HepG2 (cell line): ENCODE measurements at regions not wholly inside any gene's neighbourhood (a gene's known extent, or its start where the extent isn't known, plus 50 kb on each side); places are given as distances from the start of the nearest gene placed in this dataset.

ENCODE experiments used
- ATAC-seq: fragments of 200-7000 bp; cut with Tn5 transposase; 3 replicates; pipeline ENCODE4 v1.9.1; 2020; ENCODE audit warnings: mild to moderate bottlenecking, moderate library complexity
- BruUV-seq: library from RNA; stranded (reverse); fragments of 400-500 nt; replicated peaks from 2 replicates; lab custom pipeline; 2021; lab: Mats Ljungman, UMichigan
- CTCF ChIA-PET: fragments of 300-600 bp; formaldehyde crosslinking; extraction: SDS; loops from one replicate; lab custom pipeline; 2021; ENCODE audit warnings: low total read pairs, inconsistent platforms, low intra/inter-chr PET ratio; lab: Yijun Ruan, JAX
- POLR2A ChIA-PET: fragments of 350-600 bp; sonication (Branson Sonifier 250); formaldehyde crosslinking; loops from one replicate; lab custom pipeline; 2020; ENCODE audit warnings: antibody characterized with exemption, inconsistent platforms; lab: Yijun Ruan, JAX
- DNase-seq: peaks from one replicate; pipeline ENCODE4 v3.0.0-alpha.2; 2015; ENCODE audit warnings: low spot score
- FAIRE-seq: peaks from 3 replicates; lab custom pipeline; 2011; peaks lifted over from hg19 to GRCh38; lab: Jason Lieb, UNC
- H2AFZ ChIP-seq: one replicate; pipeline ENCODE4 v1.6.1; 2011; ENCODE audit warnings: low read length, inconsistent platforms
- H3K27ac ChIP-seq: fragments of 300-600 bp; 3 replicates; pipeline ENCODE4 v1.8.0; 2011; ENCODE audit warnings: mixed run types, mild to moderate bottlenecking, mixed read lengths, low read length, inconsistent platforms; ENCODE audit not compliant: insufficient read depth; ENCODE audit errors: extremely low read length
- H3K27me3 ChIP-seq, 2 experiments: fragments of 200-600 bp in 1 of 2; 2 replicates in 1 of 2; 3 replicates in 1 of 2; pipeline versions ENCODE4 v1.6.0 to v1.8.0; 2011; ENCODE audit warnings: low read length in 2 of 2, mild to moderate bottlenecking in 2 of 2, moderate library complexity in 2 of 2, inconsistent platforms in 1 of 2; ENCODE audit not compliant: insufficient read depth in 2 of 2, control insufficient read depth in 1 of 2
- H3K36me3 ChIP-seq, 2 experiments: fragments of 200-600 bp in 1 of 2; replicated peaks in 1 of 2; 2 replicates in 1 of 2; 3 replicates in 1 of 2; pipeline versions ENCODE4 v1.5.1 to v1.8.0; 2011; ENCODE audit warnings: low read length in 2 of 2, inconsistent platforms in 1 of 2; ENCODE audit not compliant: insufficient read depth in 2 of 2, control insufficient read depth in 1 of 2
- H3K4me1 ChIP-seq: 2 replicates; pipeline ENCODE4 v1.5.1; 2012; ENCODE audit warnings: low read length, inconsistent platforms; ENCODE audit not compliant: insufficient read depth
- H3K4me2 ChIP-seq: 2 replicates; pipeline ENCODE4 v1.6.0; 2011; ENCODE audit warnings: low read depth, low read length, inconsistent platforms
- H3K4me3 ChIP-seq, 3 experiments: fragments of 200-600 bp in 1 of 3; sonication (generic), shearing (Covaris generic) in 1 of 3; replicated peaks in 1 of 3; 2 replicates each; pipeline ENCODE4 v1.5.1; 2011 to 2016; ENCODE audit warnings: low read length in 3 of 3, inconsistent platforms in 2 of 3, low read depth in 2 of 3, mild to moderate bottlenecking in 2 of 3, control low read depth in 1 of 3, mixed read lengths in 1 of 3; ENCODE audit not compliant: insufficient read depth in 1 of 3
- H3K79me2 ChIP-seq: one replicate; pipeline ENCODE4 v1.6.1; 2011; ENCODE audit warnings: low read length, inconsistent platforms; ENCODE audit not compliant: insufficient read depth
- H3K9ac ChIP-seq: 2 replicates; pipeline ENCODE4 v1.6.0; 2011; ENCODE audit warnings: mild to moderate bottlenecking, low read depth, low read length, inconsistent platforms; ENCODE audit not compliant: insufficient read depth
- H3K9me3 ChIP-seq: 2 replicates; pipeline ENCODE4 v1.5.1; 2012; ENCODE audit warnings: mild to moderate bottlenecking, low read length
- H4K20me1 ChIP-seq: 2 replicates; pipeline ENCODE4 v1.6.0; 2011; ENCODE audit warnings: inconsistent platforms, mild to moderate bottlenecking, low read length, moderate library complexity; ENCODE audit not compliant: insufficient read depth
- AKNA ChIP-seq: sonication (generic); formaldehyde crosslinking; IDR thresholded peaks from 2 replicates; pipeline ENCODE4 v1.4.0; 2020; ENCODE audit warnings: missing genetic modification reagents, borderline replicate concordance
- BCL6 ChIP-seq: IDR thresholded peaks from 2 replicates; pipeline ENCODE4 v1.6.1; 2016; ENCODE audit warnings: missing genetic modification reagents, missing compliant biosample characterization
- BRCA1 ChIP-seq: sonication (generic); formaldehyde crosslinking; IDR thresholded peaks from 2 replicates; pipeline ENCODE4 v1.4.0; 2020; ENCODE audit warnings: missing genetic modification reagents
- CREB1 ChIP-seq, 2 experiments: fragments of 450-650 bp in 1 of 2; IDR thresholded peaks; 2 replicates each; pipeline ENCODE4 v1.6.1; 2016 to 2017; ENCODE audit warnings: control low read depth in 1 of 2, mild to moderate bottlenecking in 1 of 2, missing compliant biosample characterization in 1 of 2, missing genetic modification characterization in 1 of 2
- EP300 ChIP-seq, 3 experiments: sonication (generic) in 1 of 3; formaldehyde crosslinking in 1 of 3; IDR thresholded peaks; 2 replicates each; pipeline versions ENCODE4 v1.5.1 to v1.6.1; 2011 to 2020; ENCODE audit warnings: low read depth in 2 of 3, low read length in 2 of 3, borderline replicate concordance in 1 of 3, improper control_type of control experiment in 1 of 3, mild to moderate bottlenecking in 1 of 3, missing genetic modification reagents in 1 of 3, moderate library complexity in 1 of 3
- HDAC6 ChIP-seq: fragments of 200-600 bp; sonication (generic); IDR thresholded peaks from 2 replicates; pipeline ENCODE4 v1.7.0; 2017; ENCODE audit warnings: mild to moderate bottlenecking, antibody characterized with exemption, low read length, low read depth
- HNF4A ChIP-seq: sonication (generic); formaldehyde crosslinking; IDR thresholded peaks from 2 replicates; pipeline ENCODE4 v1.4.0; 2020; ENCODE audit warnings: missing genetic modification reagents
- JUND ChIP-seq: sonication (generic); formaldehyde crosslinking; IDR thresholded peaks from 2 replicates; pipeline ENCODE4 v1.8.0; 2022; ENCODE audit warnings: mild to moderate bottlenecking, missing genetic modification reagents
- MXI1 ChIP-seq: IDR thresholded peaks from 3 replicates; pipeline ENCODE4 v1.6.1; 2012; ENCODE audit warnings: low read depth, low read length, inconsistent platforms, borderline replicate concordance
- NCOA2 ChIP-seq: sonication (generic); formaldehyde crosslinking; IDR thresholded peaks from 2 replicates; pipeline ENCODE4 v1.8.0; 2022; ENCODE audit warnings: inconsistent platforms
- RAD51 ChIP-seq: fragments of 450-650 bp; IDR thresholded peaks from 2 replicates; pipeline ENCODE4 v1.6.1; 2016; ENCODE audit warnings: borderline replicate concordance
- RORA ChIP-seq: sonication (generic); formaldehyde crosslinking; IDR thresholded peaks from 2 replicates; pipeline ENCODE4 v1.5.0; 2020; ENCODE audit warnings: mild to moderate bottlenecking, missing genetic modification reagents, moderate library complexity
- SKI ChIP-seq: fragments of 450-650 bp; IDR thresholded peaks from one replicate; pipeline ENCODE4 v1.6.1; 2018; ENCODE audit warnings: mild to moderate bottlenecking; ENCODE audit not compliant: partially characterized antibody
- XRCC5 ChIP-seq: fragments of 200-400 bp; formaldehyde crosslinking; optimal IDR thresholded peaks from 2 replicates; pipeline ENCODE3; 2017; ENCODE audit warnings: mild to moderate bottlenecking, low read length
- ZBTB39 ChIP-seq: sonication (generic); formaldehyde crosslinking; IDR thresholded peaks from 2 replicates; pipeline ENCODE4 v1.5.0; 2020; ENCODE audit warnings: missing genetic modification reagents
- ZFP36L2 ChIP-seq: sonication (generic); formaldehyde crosslinking; IDR thresholded peaks from 2 replicates; pipeline ENCODE4 v1.4.0; 2020; ENCODE audit warnings: missing genetic modification reagents
- ZNF501 ChIP-seq: sonication (generic); formaldehyde crosslinking; IDR thresholded peaks from 2 replicates; pipeline ENCODE4 v1.5.1; 2020; ENCODE audit warnings: mild to moderate bottlenecking, moderate library complexity, missing genetic modification reagents
- WGBS: methylation state at CpG from one replicate; pipeline ENCODE4 v1.1.6; 2017; ENCODE audit warnings: low lambda C conversion rate; 5-methylcytosine and 5-hydroxymethylcytosine counted together
- in situ Hi-C: cut with HindIII; loops from 2 replicates; pipeline ENCODE4 v1.10.0; 2017; ENCODE audit warnings: low pct_unique_long_range_greater_than_20kb; ENCODE audit not compliant: extremely low pct_ligation_motif_present
- intact Hi-C: fragments of 100-400 bp; cut with micrococcal nuclease; formaldehyde crosslinking; loops from one replicate; pipeline ENCODE4 v1.10.0; 2022; ENCODE audit not compliant: unreplicated experiment

- Histone ChIP-seq H3K27ac (no peak overlapping the region), H3K4me2 (no peak overlapping the region), H3K4me3 (no peak overlapping the region), H3K27me3 (peaks cover 0 to 14% of the 10 kb centered on the region in 2 experiments; a peak in 3 of 5 replicates), H3K79me2 (no peaks in the 10 kb centered on the region), H3K36me3 (no peaks in the 10 kb centered on the region), H2AFZ (no peak overlapping the region), H3K9me3 (no peaks in the 10 kb centered on the region), H3K9ac (no peak overlapping the region), H3K4me1 (peaks cover 67% of the 10 kb centered on the region), H4K20me1 (no peaks in the 10 kb centered on the region)
- DNase-seq = no peak
- intact Hi-C loops (loop anchor here (5.0 to 10.0 kb wide), 2 partner anchors 55 to 112 kb away; no protein-coding TSS in a partner anchor), in situ Hi-C loops (no loop called here)
- WGBS = 72% methylated on average over 12 of the region's 16 CpGs
- ATAC-seq = no peak
- CTCF ChIA-PET = no interaction called here
- no peak for FAIRE-seq
- POLR2A ChIA-PET = no interaction called here
- BruUV-seq = no TSS peak
- TF ChIP-seq MXI1 (no peak), HDAC6 (no peak), ZFP36L2 (no peak), JUND (CRISPR knock-in tag) (no peak), RAD51 (no peak), HNF4A (CRISPR knock-in tag) (no peak), AKNA (CRISPR knock-in tag) (no peak), XRCC5 (no peak), SKI (no peak), RORA (no peak), NCOA2 (no peak), EP300 (IDR thresholded peaks at IDR 0.05; ENCODE audit: low read depth in 2 of 2, low read length in 2 of 2) (no peak), EP300 (CRISPR knock-in tag; IDR thresholded peaks at IDR 0.05; ENCODE audit: borderline replicate concordance) (no peak), CREB1 (IDR thresholded peaks at IDR 0.05) (no peak), CREB1 (CRISPR knock-in tag; IDR thresholded peaks at IDR 0.05) (no peak), BRCA1 (CRISPR knock-in tag) (no peak), ZBTB39 (CRISPR knock-in tag) (no peak), ZNF501 (CRISPR knock-in tag) (no peak), BCL6 (no peak)
Measured at GRCh38 chr10:28879875-28880682, 202.8 kb downstream of the BAMBI start.
